HCT116 (cell line): ENCODE measurements at regions not wholly inside any gene's neighbourhood (a gene's known extent, or its start where the extent isn't known, plus 50 kb on each side); places are given as distances from the start of the nearest gene placed in this dataset.

ENCODE experiments used
- ATAC-seq: fragments of 200-7000 bp; cut with Tn5 transposase; 2 replicates; pipeline ENCODE4 v1.9.1; 2020; ENCODE audit warnings: mild to moderate bottlenecking, moderate library complexity
- BruUV-seq: library from RNA; stranded (reverse); fragments of 400-500 nt; replicated peaks from 2 replicates; lab custom pipeline; 2021; lab: Mats Ljungman, UMichigan
- CTCF ChIA-PET: fragments of 300-600 bp; sonication (Branson Sonifier 250); formaldehyde crosslinking; loops from one replicate; lab custom pipeline; 2021; ENCODE audit warnings: antibody characterized with exemption; lab: Charles Lee
- POLR2A ChIA-PET: fragments of 300-600, 350-600 bp; sonication (Branson Sonifier 250); formaldehyde crosslinking; loops from one replicate; lab custom pipeline; 2021; ENCODE audit warnings: antibody characterized with exemption; lab: Charles Lee
- RAD21 ChIA-PET, 2 experiments: fragments of 300-600 bp; sonication (Branson Sonifier 250); formaldehyde crosslinking; loops; one replicate each; lab custom pipeline; 2023; ENCODE audit warnings: low total read pairs in 2 of 2; ENCODE audit not compliant: uncharacterized antibody in 2 of 2, unreplicated experiment in 2 of 2, low non-redundant PET in 1 of 2; lab: Charles Lee
- DNase-seq: peaks from one replicate; pipeline ENCODE4 v3.0.0-alpha.2; 2010; ENCODE audit warnings: low read depth, low spot score
- H2AFZ ChIP-seq: fragments of 200-600 bp; shearing (Covaris generic), sonication (generic); 2 replicates; pipeline ENCODE4 v1.6.1; 2017; ENCODE audit warnings: low read depth, mixed run types, mixed read lengths, antibody characterized with exemption, low read length; ENCODE audit not compliant: poor library complexity, severe bottlenecking
- H3K27ac ChIP-seq: 2 replicates; pipeline ENCODE4 v1.5.1; 2012; ENCODE audit warnings: low read depth, low read length
- H3K27me3 ChIP-seq: fragments of 200-600 bp; sonication (generic); 2 replicates; pipeline ENCODE4 v1.6.1; 2016; ENCODE audit warnings: mixed run types, low read length, mixed read lengths; ENCODE audit not compliant: insufficient read depth
- H3K36me3 ChIP-seq, 2 experiments: fragments of 200-500 bp in 1 of 2; fragments of 200-600 bp in 1 of 2; sonication (Bioruptor generic) in 1 of 2; sonication (generic) in 1 of 2; 2 replicates each; pipeline versions ENCODE4 v1.5.1 to v1.6.1; 2014 to 2016; ENCODE audit warnings: low read length in 2 of 2, inconsistent platforms in 1 of 2, mixed read lengths in 1 of 2, mixed run types in 1 of 2; ENCODE audit not compliant: insufficient read depth in 2 of 2, control insufficient read depth in 1 of 2
- H3K4me1 ChIP-seq, 2 experiments: fragments of 200-600 bp in 1 of 2; sonication (generic) in 1 of 2; 2 replicates each; pipeline versions ENCODE4 v1.5.1 to v1.6.1; 2012 to 2017; ENCODE audit warnings: low read length in 2 of 2, inconsistent platforms in 1 of 2, mild to moderate bottlenecking in 1 of 2, mixed read lengths in 1 of 2, mixed run types in 1 of 2, moderate library complexity in 1 of 2; ENCODE audit not compliant: insufficient read depth in 2 of 2, control insufficient read depth in 1 of 2
- H3K4me2 ChIP-seq: fragments of 200-600 bp; sonication (generic); 2 replicates; pipeline ENCODE4 v1.6.1; 2017; ENCODE audit warnings: mixed run types, low read length, mixed read lengths
- H3K4me3 ChIP-seq, 2 experiments: fragments of 200-600 bp in 1 of 2; sonication (generic) in 1 of 2; replicated peaks in 1 of 2; 2 replicates each; pipeline ENCODE4 v1.5.1; 2011 to 2016; ENCODE audit warnings: low read length in 2 of 2, control low read depth in 1 of 2, low read depth in 1 of 2, mild to moderate bottlenecking in 1 of 2, mixed read lengths in 1 of 2, mixed run types in 1 of 2
- H3K79me2 ChIP-seq: fragments of 200-600 bp; sonication (generic); 2 replicates; pipeline ENCODE4 v1.6.1; 2017; ENCODE audit warnings: mild to moderate bottlenecking, mixed run types, low read length, moderate library complexity, mixed read lengths; ENCODE audit not compliant: insufficient read depth
- H3K9ac ChIP-seq: fragments of 200-600 bp; sonication (generic); 2 replicates; pipeline ENCODE4 v1.6.1; 2016; ENCODE audit warnings: low read length, mixed read lengths
- H3K9me2 ChIP-seq: fragments of 200-600 bp; sonication (generic), shearing (Covaris generic); 2 replicates; pipeline ENCODE4 v1.6.1; 2017; ENCODE audit warnings: mixed run types, mild to moderate bottlenecking, moderate library complexity; ENCODE audit not compliant: insufficient read depth
- H3K9me3 ChIP-seq, 2 experiments: fragments of 200-500 bp in 1 of 2; fragments of 200-600 bp in 1 of 2; sonication (Bioruptor generic) in 1 of 2; sonication (generic) in 1 of 2; 2 replicates each; pipeline ENCODE4 v1.6.1; 2014 to 2017; ENCODE audit warnings: low read length in 2 of 2, mixed read lengths in 2 of 2, inconsistent platforms in 1 of 2, low read depth in 1 of 2, mild to moderate bottlenecking in 1 of 2, mixed run types in 1 of 2, moderate library complexity in 1 of 2; ENCODE audit not compliant: control insufficient read depth in 1 of 2, insufficient read depth in 1 of 2
- H4K20me1 ChIP-seq: fragments of 200-600 bp; sonication (generic), shearing (Covaris generic); 2 replicates; pipeline ENCODE4 v1.6.1; 2017; ENCODE audit warnings: mixed run types, mild to moderate bottlenecking, moderate library complexity; ENCODE audit not compliant: insufficient read depth
- JUND ChIP-seq: IDR thresholded peaks from 2 replicates; pipeline ENCODE4 v1.6.1; 2012
- POLR2AphosphoS5 ChIP-seq: IDR thresholded peaks from 2 replicates; pipeline ENCODE4 v1.6.1; 2011; ENCODE audit warnings: mild to moderate bottlenecking, low read depth, low read length, moderate library complexity
- RAD21 ChIP-seq: IDR thresholded peaks from 2 replicates; pipeline ENCODE4 v1.6.1; 2012; ENCODE audit warnings: low read depth, mild to moderate bottlenecking
- SRF ChIP-seq: IDR thresholded peaks from 2 replicates; pipeline ENCODE4 v1.6.1; 2012; ENCODE audit warnings: low read depth
- TCF7L2 ChIP-seq: IDR thresholded peaks from 2 replicates; pipeline ENCODE4 v1.7.0; 2011; ENCODE audit warnings: borderline replicate concordance, inconsistent platforms; ENCODE audit not compliant: insufficient read depth, insufficient read length; ENCODE audit errors: extremely low read depth
- YY1 ChIP-seq: IDR thresholded peaks from 2 replicates; pipeline ENCODE4 v1.6.1; 2011; ENCODE audit warnings: low read length, low read depth, moderate library complexity, mild to moderate bottlenecking; ENCODE audit not compliant: insufficient replicate concordance; ENCODE audit errors: extremely low read depth
- ZNF274 ChIP-seq: fragments of 200-500 bp; sonication (Bioruptor generic); IDR thresholded peaks from 2 replicates; pipeline ENCODE4 v1.6.1; 2014; ENCODE audit warnings: mild to moderate bottlenecking, low read depth, low read length, inconsistent platforms
- intact Hi-C: fragments of 100-400 bp; cut with micrococcal nuclease; formaldehyde crosslinking; loops from 2 replicates; pipeline ENCODE4 v1.10.0; 2022
- TF ChIP-seq, protein P1 (sequence below): IDR thresholded peaks from 2 replicates; pipeline ENCODE4 v1.6.1; 2011; ENCODE audit warnings: mild to moderate bottlenecking, low read length, moderate library complexity; ENCODE audit not compliant: insufficient replicate concordance; ENCODE audit errors: extremely low read depth

DNA sequence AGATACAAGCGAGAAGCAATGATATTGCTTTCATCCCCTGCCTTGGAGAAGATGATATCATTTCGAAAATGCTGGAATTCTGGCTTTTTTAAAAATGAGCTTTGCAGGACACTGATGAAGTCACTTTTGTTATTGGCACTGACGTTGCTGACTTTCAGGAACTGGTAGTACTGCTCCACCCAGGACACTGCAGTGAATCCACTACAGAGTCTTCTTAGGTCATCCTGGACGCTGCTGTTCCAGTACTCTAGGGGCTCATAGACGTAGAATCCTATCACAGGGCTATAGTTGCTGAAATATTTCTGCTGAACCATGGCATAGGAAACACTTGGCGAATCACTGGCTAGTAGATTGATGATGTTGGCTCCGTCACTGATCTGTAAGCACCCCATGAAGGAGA is 97.2 kb downstream of the OPN5 start:
- Histone ChIP-seq H3K4me1 (no peaks in the 10 kb centered on the region), H3K27me3 (no peaks in the 10 kb centered on the region), H3K4me2 (no peak overlapping the region), H3K9me3 (no peaks in the 10 kb centered on the region), H2AFZ (no peak overlapping the region), H3K27ac (no peak overlapping the region), H3K79me2 (no peaks in the 10 kb centered on the region), H4K20me1 (no peaks in the 10 kb centered on the region), H3K36me3 (no peaks in the 10 kb centered on the region), H3K9me2 (no peaks in the 10 kb centered on the region), H3K9ac (no peak overlapping the region), H3K4me3 (no peak overlapping the region)
- no peak for ATAC-seq
- BruUV-seq = no TSS peak
- no peak for DNase-seq
- POLR2A ChIA-PET = no interaction called here
- TF ChIP-seq, protein P1, sequence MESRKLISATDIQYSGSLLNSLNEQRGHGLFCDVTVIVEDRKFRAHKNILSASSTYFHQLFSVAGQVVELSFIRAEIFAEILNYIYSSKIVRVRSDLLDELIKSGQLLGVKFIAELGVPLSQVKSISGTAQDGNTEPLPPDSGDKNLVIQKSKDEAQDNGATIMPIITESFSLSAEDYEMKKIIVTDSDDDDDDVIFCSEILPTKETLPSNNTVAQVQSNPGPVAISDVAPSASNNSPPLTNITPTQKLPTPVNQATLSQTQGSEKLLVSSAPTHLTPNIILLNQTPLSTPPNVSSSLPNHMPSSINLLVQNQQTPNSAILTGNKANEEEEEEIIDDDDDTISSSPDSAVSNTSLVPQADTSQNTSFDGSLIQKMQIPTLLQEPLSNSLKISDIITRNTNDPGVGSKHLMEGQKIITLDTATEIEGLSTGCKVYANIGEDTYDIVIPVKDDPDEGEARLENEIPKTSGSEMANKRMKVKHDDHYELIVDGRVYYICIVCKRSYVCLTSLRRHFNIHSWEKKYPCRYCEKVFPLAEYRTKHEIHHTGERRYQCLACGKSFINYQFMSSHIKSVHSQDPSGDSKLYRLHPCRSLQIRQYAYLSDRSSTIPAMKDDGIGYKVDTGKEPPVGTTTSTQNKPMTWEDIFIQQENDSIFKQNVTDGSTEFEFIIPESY = no peak
- TF ChIP-seq YY1 (no peak), JUND (no peak), ZNF274 (no peak), RAD21 (no peak), POLR2AphosphoS5 (no peak), SRF (no peak), TCF7L2 (no peak)
- intact Hi-C loops = no loop called here
- CTCF ChIA-PET = no interaction called here
- RAD21 ChIA-PET = no interaction called here
